GM21390 (cell line): ENCODE measurements at regions not wholly inside any gene's neighbourhood (a gene's known extent, or its start where the extent isn't known, plus 50 kb on each side); places are given as distances from the start of the nearest gene placed in this dataset.

Experiments used
- ATAC-seq: cut with Tn5 transposase; IDR thresholded peaks from one replicate; pipeline ENCODE4 v1.9.1; 2021; ENCODE audit not compliant: unreplicated experiment

DNA sequence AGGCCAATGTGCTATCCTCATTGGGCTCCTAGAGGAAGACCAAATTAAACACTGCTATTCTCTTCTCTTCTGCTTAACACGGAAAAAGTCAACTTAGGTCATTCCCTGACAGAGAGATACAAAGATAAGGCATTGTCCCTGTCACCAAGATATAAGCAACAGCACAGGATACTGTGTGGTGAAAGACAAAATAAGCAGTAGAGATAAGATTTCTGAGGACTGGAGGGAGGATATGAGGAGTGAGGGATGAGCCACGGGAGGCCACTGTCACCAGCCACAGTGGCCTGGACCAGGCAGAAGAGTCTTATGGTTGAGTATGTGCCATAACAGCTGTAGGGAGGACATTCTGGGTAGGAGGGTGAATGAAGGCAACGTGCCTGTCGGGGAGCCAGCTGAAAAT, 54.4 kb upstream of the SLC14A2 start:
- no peak for ATAC-seq

GRCh38 chr18:45562567-45563479, 52.5 kb upstream of the SLC14A2 start:
- ATAC-seq = no peak

DNA sequence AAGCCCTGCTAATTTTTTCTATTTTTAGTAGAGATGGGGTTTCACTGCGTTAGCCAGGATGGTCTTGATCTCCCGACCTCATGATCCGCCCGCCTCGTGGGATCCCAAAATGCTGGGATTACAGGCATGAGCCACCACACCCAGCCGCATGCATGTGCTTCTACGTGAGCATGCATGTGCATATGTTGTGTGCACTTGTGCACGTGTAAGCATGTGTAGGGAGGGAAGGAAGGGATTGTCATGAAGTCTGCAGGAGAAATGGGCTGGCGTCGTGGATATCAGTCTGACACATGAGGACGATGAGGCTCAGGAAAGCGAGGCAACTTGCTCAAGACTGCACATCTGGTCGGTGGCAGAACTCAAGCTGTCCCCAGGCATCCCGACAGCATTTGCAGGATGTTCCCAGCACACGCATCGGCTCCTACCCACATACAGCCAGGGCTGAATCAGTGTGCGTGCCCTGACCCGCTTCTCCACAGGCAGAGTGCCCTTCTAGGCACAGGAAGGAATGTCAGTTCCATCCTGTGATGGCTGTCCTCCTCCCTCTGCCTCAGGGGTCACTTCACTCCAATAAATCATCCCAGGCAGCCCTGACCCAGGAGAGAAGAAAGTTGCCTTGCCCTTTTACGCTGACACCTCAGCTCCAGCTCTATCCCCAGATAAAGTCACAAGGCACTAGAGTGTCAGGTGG, 49.9 kb upstream of the SLC14A2 start:
- no peak for ATAC-seq
